Endothelial cell of umbilical vein (primary cell): ENCODE measurements at regions not wholly inside any gene's neighbourhood (a gene's known extent, or its start where the extent isn't known, plus 50 kb on each side); places are given as distances from the start of the nearest gene placed in this dataset.
A peak's percentile ranks its signal among the peaks of the same experiment; 100 is the strongest.
"Not testable (repeated sequence)": the region's sequence is repeated elsewhere in the genome, so short reads cannot be mapped to it uniquely, and the experiment has no call there.

ENCODE experiments used
- BruUV-seq: library from RNA; stranded (reverse); fragments of 400-500 nt; replicated peaks from 2 replicates; lab custom pipeline; 2021; lab: Mats Ljungman, UMichigan
- CTCF ChIA-PET: fragments of 300-600, 350-600 bp; sonication (Branson Sonifier 250); formaldehyde crosslinking; loops from one replicate; lab custom pipeline; 2021; ENCODE audit warnings: antibody characterized with exemption, inconsistent platforms; lab: Charles Lee
- POLR2A ChIA-PET: fragments of 300-600, 350-600 bp; sonication (Branson Sonifier 250); formaldehyde crosslinking; loops from one replicate; lab custom pipeline; 2021; ENCODE audit warnings: antibody characterized with exemption, inconsistent platforms; lab: Charles Lee
- DNase-seq: peaks from one replicate; pipeline ENCODE4 v3.0.0-alpha.2; 2011; ENCODE audit warnings: low read depth, low spot score
- FAIRE-seq: peaks from 2 replicates; lab custom pipeline; 2011; peaks lifted over from hg19 to GRCh38; lab: Jason Lieb, UNC
- H2AFZ ChIP-seq: 2 replicates; pipeline ENCODE4 v1.6.0; 2012; ENCODE audit warnings: low read depth, low read length, control low read depth, inconsistent platforms
- H3K27ac ChIP-seq: 2 replicates; pipeline ENCODE4 v1.5.1; 2011; ENCODE audit warnings: low read depth, mild to moderate bottlenecking, control low read depth, low read length, moderate library complexity; ENCODE audit not compliant: insufficient read depth
- H3K27me3 ChIP-seq, 2 experiments: 2 replicates each; pipeline versions ENCODE4 v1.6.0 to v1.6.1; 2011; ENCODE audit warnings: low read length in 2 of 2, mixed read lengths in 1 of 2; ENCODE audit not compliant: control insufficient read depth in 2 of 2, insufficient read depth in 2 of 2
- H3K36me3 ChIP-seq, 2 experiments: 2 replicates in 1 of 2; 3 replicates in 1 of 2; pipeline ENCODE4 v1.5.1; 2011; ENCODE audit warnings: low read length in 2 of 2, mild to moderate bottlenecking in 1 of 2, moderate library complexity in 1 of 2; ENCODE audit not compliant: control insufficient read depth in 2 of 2, insufficient read depth in 2 of 2; ENCODE audit errors: extremely low read depth in 1 of 2
- H3K4me1 ChIP-seq: 3 replicates; pipeline ENCODE4 v1.5.1; 2011; ENCODE audit warnings: mild to moderate bottlenecking, low read length; ENCODE audit not compliant: control insufficient read depth, insufficient read depth; ENCODE audit errors: extremely low read depth
- H3K4me2 ChIP-seq: 2 replicates; pipeline ENCODE4 v1.6.1; 2011; ENCODE audit warnings: low read length, control low read depth, mixed read lengths; ENCODE audit not compliant: insufficient read depth
- H3K4me3 ChIP-seq, 3 experiments: fragments of 200-600 bp in 1 of 3; sonication (generic), shearing (Covaris generic) in 1 of 3; replicated peaks in 1 of 3; 2 replicates each; pipeline ENCODE4 v1.5.1; 2011 to 2016; ENCODE audit warnings: control low read depth in 3 of 3, low read length in 3 of 3, mild to moderate bottlenecking in 2 of 3, inconsistent platforms in 1 of 3, low read depth in 1 of 3, moderate library complexity in 1 of 3; ENCODE audit not compliant: insufficient read depth in 1 of 3
- H3K79me2 ChIP-seq: 2 replicates; pipeline ENCODE4 v1.6.0; 2012; ENCODE audit warnings: low read length, inconsistent platforms; ENCODE audit not compliant: control insufficient read depth, insufficient read depth
- H3K9ac ChIP-seq: replicated peaks from 2 replicates; pipeline ENCODE3; 2011; ENCODE audit warnings: low read length, control low read depth; ENCODE audit not compliant: insufficient read depth; ENCODE audit errors: extremely low read depth
- H3K9me1 ChIP-seq: replicated peaks from 3 replicates; pipeline ENCODE4 v1.6.0; 2011; ENCODE audit warnings: mild to moderate bottlenecking, low read length; ENCODE audit not compliant: control insufficient read depth, insufficient read depth; ENCODE audit errors: extremely low read depth
- H3K9me3 ChIP-seq: replicated peaks from 2 replicates; pipeline ENCODE4 v1.5.1; 2012; ENCODE audit warnings: low read length, inconsistent platforms; ENCODE audit not compliant: control insufficient read depth, insufficient read depth
- H4K20me1 ChIP-seq: replicated peaks from 2 replicates; pipeline ENCODE3; 2011; ENCODE audit warnings: mild to moderate bottlenecking, low read length; ENCODE audit not compliant: control insufficient read depth, insufficient read depth; ENCODE audit errors: extremely low read depth
- CTCF ChIP-seq, 2 donors: IDR thresholded peaks; 1 replicate in 1 of 2; 2 replicates in 1 of 2; pipeline ENCODE4 v1.5.1; 2011; ENCODE audit warnings: low read length in 2 of 2, mild to moderate bottlenecking in 2 of 2, moderate library complexity in 2 of 2, control low read depth in 1 of 2, inconsistent platforms in 1 of 2, low read depth in 1 of 2; ENCODE audit not compliant: insufficient read depth in 1 of 2; ENCODE audit errors: extremely low read depth in 1 of 2
- FOS ChIP-seq: IDR thresholded peaks from 2 replicates; pipeline ENCODE4 v1.6.1; 2011; ENCODE audit warnings: mild to moderate bottlenecking, low read length, moderate library complexity, borderline replicate concordance; ENCODE audit not compliant: insufficient read depth
- JUN ChIP-seq: IDR thresholded peaks from 2 replicates; pipeline ENCODE4 v1.6.1; 2011; ENCODE audit warnings: borderline replicate concordance, low read depth; ENCODE audit not compliant: insufficient read length, insufficient read depth
- MYC ChIP-seq: IDR thresholded peaks from one replicate; pipeline ENCODE4 v1.6.1; 2011; ENCODE audit warnings: mild to moderate bottlenecking, low read depth, low read length
- POLR2A ChIP-seq: IDR thresholded peaks from 2 replicates; pipeline ENCODE4 v1.6.1; 2012; ENCODE audit warnings: low read depth, mild to moderate bottlenecking, control low read depth, low read length
- dilution Hi-C: fragments of 300-500 bp; cut with MboI; formaldehyde crosslinking; loops from one replicate; pipeline ENCODE4 v1.15.0; 2019; ENCODE audit warnings: low sequenced_read_pairs; ENCODE audit not compliant: extremely low pct_ligation_motif_present
- intact Hi-C: fragments of 100-400 bp; cut with micrococcal nuclease; formaldehyde crosslinking; loops from one replicate; pipeline ENCODE4 v1.10.0; 2022

DNA sequence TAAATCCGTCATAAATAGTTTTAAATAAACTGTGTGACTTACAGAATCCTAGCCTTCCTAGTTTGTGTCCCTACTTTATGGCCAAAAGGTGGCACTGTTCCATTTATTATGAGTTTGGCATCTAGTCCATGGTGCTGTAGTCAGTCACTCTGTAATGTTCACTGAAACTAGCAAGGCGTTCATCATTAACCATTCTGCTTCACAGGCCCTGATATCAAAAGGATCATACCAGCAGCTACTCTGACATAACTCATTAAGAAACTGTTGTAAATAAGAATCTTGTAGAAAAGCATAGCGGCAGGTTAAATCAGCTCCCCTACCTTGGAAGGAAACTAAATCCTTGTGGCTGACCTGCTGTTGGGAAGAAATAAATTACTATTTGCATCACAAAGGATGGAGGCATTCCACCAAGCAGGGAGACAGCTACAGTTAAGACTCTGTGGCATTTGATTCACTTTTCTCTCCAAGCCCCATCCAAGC, 919.6 kb upstream of the DIAPH2 start:
- ChIA-PET POLR2A (no interaction called here), CTCF (interaction anchor here (1.0 to 3.2 kb wide), 3 partner anchors 9 to 419 kb away, joined by 3 to 51 read pairs (median 5); no protein-coding TSS in a partner anchor)
- H3K9me3 ChIP-seq = no peaks in the 10 kb centered on the region
- H3K27me3 ChIP-seq = no peaks in the 10 kb centered on the region
- no TSS peak for BruUV-seq
- no peak for TF ChIP-seq JUN
- TF ChIP-seq CTCF (IDR thresholded peaks at IDR 0.05; ENCODE audit: extremely low read depth in 1 of 2, insufficient read depth in 1 of 2, low read depth in 1 of 2, low read length in 2 of 2) = peak; percentile 11 to 25
- no peak for TF ChIP-seq POLR2A
- TF ChIP-seq FOS = no peak
- no peak for TF ChIP-seq MYC
- no peaks in the 10 kb centered on the region for H3K9me1 ChIP-seq
- H3K4me2 ChIP-seq = no peak overlapping the region
- no peaks in the 10 kb centered on the region for H3K4me1 ChIP-seq
- intact Hi-C loops (loop anchor here (1.0 to 5.0 kb wide), 2 partner anchors 137 to 417 kb away; no protein-coding TSS in a partner anchor), dilution Hi-C loops (no loop called here)
- DNase-seq (peak; percentile 49), FAIRE-seq (peak; percentile 87)
- H2AFZ ChIP-seq = no peak overlapping the region
- no peaks in the 10 kb centered on the region for H3K36me3 ChIP-seq
- H3K9ac ChIP-seq = no peak overlapping the region
- H3K79me2 ChIP-seq = no peaks in the 10 kb centered on the region
- H3K4me3 ChIP-seq = no peak overlapping the region
- H4K20me1 ChIP-seq = no peaks in the 10 kb centered on the region
- H3K27ac ChIP-seq = no peak overlapping the region

DNA sequence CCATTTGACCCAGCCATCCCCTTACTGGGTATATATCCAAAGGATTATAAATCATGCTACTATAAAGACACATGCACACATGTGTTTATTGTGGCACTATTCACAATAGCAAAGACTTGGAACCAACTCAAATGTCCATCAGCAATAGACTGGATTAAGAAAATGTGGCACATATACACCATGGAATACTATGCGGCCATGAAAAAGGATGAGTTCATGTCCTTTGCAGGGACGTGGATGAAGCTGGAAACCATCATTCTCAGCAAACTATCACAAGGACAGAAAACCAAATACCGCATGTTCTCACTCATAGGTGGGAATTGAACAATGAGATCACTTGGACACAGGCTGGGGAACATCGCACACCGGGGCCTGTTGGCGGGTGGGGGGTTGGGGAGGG, 913.4 kb upstream of the DIAPH2 start:
- H4K20me1 ChIP-seq, H3K4me3 ChIP-seq, H3K9me1 ChIP-seq, H3K79me2 ChIP-seq, POLR2A ChIA-PET, H3K9me3 ChIP-seq, dilution Hi-C loops, H3K4me1 ChIP-seq, FAIRE-seq, H3K27ac ChIP-seq, H3K27me3 ChIP-seq, DNase-seq, H3K4me2 ChIP-seq, H2AFZ ChIP-seq, H3K36me3 ChIP-seq, BruUV-seq, H3K9ac ChIP-seq, CTCF ChIA-PET, intact Hi-C loops: not testable (repeated sequence)
